IMR-90 (cell line): ENCODE measurements at regions not wholly inside any gene's neighbourhood (a gene's known extent, or its start where the extent isn't known, plus 50 kb on each side); places are given as distances from the start of the nearest gene placed in this dataset.

Experiments used
- ATAC-seq: fragments of 200-7000 bp; cut with Tn5 transposase; 2 replicates; pipeline ENCODE4 v1.9.1; 2020; ENCODE audit warnings: low read depth, mild to moderate bottlenecking, moderate library complexity
- BruUV-seq: library from RNA; stranded (reverse); fragments of 400-500 nt; replicated peaks from 2 replicates; lab custom pipeline; 2021; lab: Mats Ljungman, UMichigan
- CTCF ChIA-PET: fragments of 300-600 bp; formaldehyde crosslinking; extraction: SDS; loops from one replicate; lab custom pipeline; 2021; ENCODE audit warnings: antibody characterized with exemption; lab: Yijun Ruan, JAX
- POLR2A ChIA-PET: fragments of 300-600 bp; sonication (Branson Sonifier 250); formaldehyde crosslinking; loops from one replicate; lab custom pipeline; 2022; ENCODE audit warnings: antibody characterized with exemption; ENCODE audit not compliant: unreplicated experiment; lab: Charles Lee
- DNase-seq: peaks from one replicate; pipeline ENCODE4 v3.0.0; 2013
- H2AFZ ChIP-seq: replicated peaks from 2 replicates; pipeline ENCODE3; 2013; ENCODE audit warnings: low read length, mild to moderate bottlenecking; ENCODE audit not compliant: poor library complexity
- H2AK5ac ChIP-seq: 2 replicates; pipeline ENCODE4 v1.6.1; 2013; ENCODE audit warnings: low read depth, low read length, inconsistent platforms
- H2AK9ac ChIP-seq: replicated peaks from 2 replicates; pipeline ENCODE3; 2013; ENCODE audit warnings: mild to moderate bottlenecking, low read depth, low read length, moderate library complexity; ENCODE audit not compliant: poor library complexity
- H2BK120ac ChIP-seq: 2 replicates; pipeline ENCODE4 v1.6.1; 2013; ENCODE audit warnings: low read depth, low read length, inconsistent platforms
- H2BK15ac ChIP-seq: 3 replicates; pipeline ENCODE4 v1.6.1; 2013; ENCODE audit warnings: low read depth, low read length, inconsistent platforms
- H2BK20ac ChIP-seq: 2 replicates; pipeline ENCODE4 v1.6.1; 2013; ENCODE audit warnings: low read depth, mild to moderate bottlenecking, inconsistent platforms, low read length, moderate library complexity
- H2BK5ac ChIP-seq: 2 replicates; pipeline ENCODE4 v1.6.1; 2013; ENCODE audit warnings: mild to moderate bottlenecking, low read depth, low read length, inconsistent platforms; ENCODE audit not compliant: poor library complexity, severe bottlenecking
- H3K14ac ChIP-seq: replicated peaks from 2 replicates; pipeline ENCODE4 v1.6.1; 2013; ENCODE audit warnings: low read depth, low read length, inconsistent platforms
- H3K18ac ChIP-seq: 2 replicates; pipeline ENCODE4 v1.6.1; 2013; ENCODE audit warnings: low read depth, low read length, control low read depth
- H3K23ac ChIP-seq: 2 replicates; pipeline ENCODE4 v1.6.1; 2013; ENCODE audit warnings: low read depth, low read length, inconsistent platforms
- H3K27ac ChIP-seq: 2 replicates; pipeline ENCODE4 v1.5.1; 2013; ENCODE audit warnings: mild to moderate bottlenecking, control low read depth, low read length; ENCODE audit not compliant: insufficient read depth
- H3K27me3 ChIP-seq: 2 replicates; pipeline ENCODE4 v1.6.1; 2013; ENCODE audit warnings: low read length; ENCODE audit not compliant: control insufficient read depth, insufficient read depth
- H3K36me3 ChIP-seq: 2 replicates; pipeline ENCODE4 v1.6.1; 2013; ENCODE audit warnings: low read length, mixed read lengths; ENCODE audit not compliant: control insufficient read depth, insufficient read depth
- H3K4ac ChIP-seq: 2 replicates; pipeline ENCODE4 v1.6.1; 2013; ENCODE audit warnings: low read depth, low read length, inconsistent platforms
- H3K4me1 ChIP-seq: 2 replicates; pipeline ENCODE4 v1.6.1; 2013; ENCODE audit warnings: low read length, mixed read lengths; ENCODE audit not compliant: control insufficient read depth, insufficient read depth
- H3K4me2 ChIP-seq: 2 replicates; pipeline ENCODE4 v1.6.1; 2013; ENCODE audit warnings: low read depth, mild to moderate bottlenecking, control low read depth, low read length, moderate library complexity
- H3K4me3 ChIP-seq: 2 replicates; pipeline ENCODE4 v1.5.1; 2013; ENCODE audit warnings: low read depth, mild to moderate bottlenecking, control low read depth, low read length, moderate library complexity; ENCODE audit not compliant: insufficient read depth
- H3K56ac ChIP-seq: 2 replicates; pipeline ENCODE4 v1.6.1; 2013; ENCODE audit warnings: low read length, inconsistent platforms; ENCODE audit not compliant: insufficient read depth; ENCODE audit errors: extremely low read depth
- H3K79me1 ChIP-seq, 2 experiments: 2 replicates each; pipeline ENCODE4 v1.6.1; 2013; ENCODE audit warnings: low read length in 2 of 2, inconsistent platforms in 1 of 2, low read depth in 1 of 2
- H3K9ac ChIP-seq: 2 replicates; pipeline ENCODE4 v1.6.1; 2013; ENCODE audit warnings: low read depth, low read length, control low read depth
- H3K9me1 ChIP-seq: 2 replicates; pipeline ENCODE4 v1.6.1; 2013; ENCODE audit warnings: low read length, inconsistent platforms; ENCODE audit not compliant: insufficient read depth
- H3K9me3 ChIP-seq: 2 replicates; pipeline ENCODE4 v1.6.1; 2013; ENCODE audit warnings: low read length; ENCODE audit not compliant: control insufficient read depth, insufficient read depth
- H4K20me1 ChIP-seq: 2 replicates; pipeline ENCODE4 v1.6.1; 2013; ENCODE audit warnings: low read length, inconsistent platforms; ENCODE audit not compliant: insufficient read depth
- H4K5ac ChIP-seq: 2 replicates; pipeline ENCODE4 v1.6.1; 2013; ENCODE audit warnings: mild to moderate bottlenecking, low read depth, low read length, control low read depth
- H4K8ac ChIP-seq, 2 experiments: 2 replicates each; pipeline ENCODE4 v1.6.1; 2013; ENCODE audit warnings: low read depth in 2 of 2, low read length in 2 of 2, control low read depth in 1 of 2, inconsistent platforms in 1 of 2
- H4K91ac ChIP-seq: 2 replicates; pipeline ENCODE4 v1.6.1; 2013; ENCODE audit warnings: low read depth, low read length, inconsistent platforms; ENCODE audit not compliant: insufficient read depth
- BHLHE40 ChIP-seq: fragments of 150-350 bp; IDR thresholded peaks from 2 replicates; pipeline ENCODE4 v1.6.1; 2016; ENCODE audit warnings: mild to moderate bottlenecking, low read depth, low read length
- CEBPB ChIP-seq: IDR thresholded peaks from 2 replicates; pipeline ENCODE4 v1.6.1; 2012; ENCODE audit warnings: low read depth, low read length, improper control_type of control experiment
- CHD1 ChIP-seq: IDR thresholded peaks from 2 replicates; pipeline ENCODE4 v1.6.1; 2012; ENCODE audit warnings: low read depth, low read length, improper control_type of control experiment
- MAFK ChIP-seq: IDR thresholded peaks from 2 replicates; pipeline ENCODE4 v1.6.1; 2012; ENCODE audit warnings: low read depth, low read length, improper control_type of control experiment
- MAZ ChIP-seq: IDR thresholded peaks from 2 replicates; pipeline ENCODE4 v1.6.1; 2012; ENCODE audit warnings: low read depth, mild to moderate bottlenecking, low read length, improper control_type of control experiment, moderate library complexity, borderline replicate concordance
- MXI1 ChIP-seq: IDR thresholded peaks from 2 replicates; pipeline ENCODE4 v1.6.1; 2012; ENCODE audit warnings: low read depth, mild to moderate bottlenecking, low read length, moderate library complexity, borderline replicate concordance
- NFE2L2 ChIP-seq: fragments of 150-350 bp; IDR thresholded peaks from 2 replicates; pipeline ENCODE4 v1.6.1; 2016; ENCODE audit warnings: low read depth, mild to moderate bottlenecking, low read length
- POLR2A ChIP-seq: IDR thresholded peaks from 2 replicates; pipeline ENCODE4 v1.6.1; 2012; ENCODE audit warnings: mild to moderate bottlenecking, low read depth, low read length
- RCOR1 ChIP-seq: IDR thresholded peaks from 2 replicates; pipeline ENCODE4 v1.6.1; 2012; ENCODE audit warnings: mild to moderate bottlenecking, low read length, improper control_type of control experiment; ENCODE audit not compliant: insufficient replicate concordance
- SMC3 ChIP-seq: fragments of 150-350 bp; IDR thresholded peaks from 2 replicates; pipeline ENCODE4 v1.6.1; 2016; ENCODE audit warnings: low read depth, mild to moderate bottlenecking, antibody characterized with exemption, low read length, moderate library complexity
- WGBS, 2 experiments: methylation state at CpG; one replicate each; pipeline versions ENCODE4 v1.1.5 to v1.1.7; 2013; ENCODE audit warnings: missing lambda C conversion rate in 2 of 2; ENCODE audit not compliant: insufficient read length in 1 of 2; ENCODE audit errors: extremely low coverage in 2 of 2; 5-methylcytosine and 5-hydroxymethylcytosine counted together
- dilution Hi-C: fragments of 300-500 bp; cut with HindIII; formaldehyde crosslinking; loops from one replicate; pipeline ENCODE4 v1.14.3; 2018; ENCODE audit warnings: low sequenced_read_pairs; ENCODE audit not compliant: unreplicated experiment
- in situ Hi-C: fragments of 300-500 bp; cut with MboI; formaldehyde crosslinking; loops from 3 replicates; pipeline ENCODE4 v1.14.3; 2019; ENCODE audit warnings: low sequenced_read_pairs, inconsistent platforms, mixed read lengths
- intact Hi-C: fragments of 100-400 bp; cut with micrococcal nuclease; formaldehyde crosslinking; loops from 2 replicates; pipeline ENCODE4 v1.10.0; 2022
- TF ChIP-seq, protein P1 (sequence below): conservative IDR thresholded peaks from 2 replicates; pipeline ENCODE4 v1.5.1; 2012; ENCODE audit warnings: mild to moderate bottlenecking, low read depth, low read length, improper control_type of control experiment
- TF ChIP-seq, protein P2 (sequence below): fragments of 150-350 bp; IDR thresholded peaks from 2 replicates; pipeline ENCODE4 v1.6.1; 2016; ENCODE audit warnings: low read depth, mild to moderate bottlenecking, low read length, moderate library complexity, borderline replicate concordance
- TF ChIP-seq, protein P3 (sequence below): fragments of 150-350 bp; IDR thresholded peaks from 2 replicates; pipeline ENCODE4 v1.6.1; 2017; ENCODE audit warnings: mild to moderate bottlenecking, antibody characterized with exemption, low read length, low read depth

DNA sequence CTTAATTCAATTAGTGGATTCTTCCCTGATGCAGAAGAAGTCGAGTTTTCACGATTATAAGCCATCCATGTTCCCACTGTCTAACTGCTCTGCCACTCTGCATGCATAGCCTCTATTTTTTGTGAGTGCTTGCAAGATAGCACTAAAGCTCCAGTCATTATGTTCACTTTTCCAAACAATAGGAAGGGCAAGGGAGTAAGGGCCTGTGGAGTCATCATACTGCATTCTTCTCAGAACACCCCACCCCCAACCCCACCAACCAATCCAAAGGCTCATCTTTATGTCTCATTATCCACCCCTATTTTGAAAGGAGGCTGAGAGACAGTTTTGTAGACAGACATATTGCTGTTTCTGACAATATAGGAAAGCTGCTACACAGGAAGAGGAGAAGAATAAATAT is 471.7 kb upstream of the ADGRL2 start:
- dilution Hi-C loops = no loop called here
- no CpG with 5 or more reads among the region's 2 CpGs for WGBS, 2 experiments

More for the DNA sequence above, 471.7 kb upstream of the ADGRL2 start:
- no peak overlapping the region for H3K56ac ChIP-seq
- no peaks in the 10 kb centered on the region for H3K4me1 ChIP-seq
- H4K8ac ChIP-seq = no peak overlapping the region
- DNase-seq = no peak
- intact Hi-C loops (no loop called here), in situ Hi-C loops (no loop called here)
- no peak overlapping the region for H2AK5ac ChIP-seq
- ChIA-PET POLR2A (no interaction called here), CTCF (interaction anchor here (0.6 kb wide), 1 partner anchor 96 kb away, joined by 4 read pairs; no protein-coding TSS in a partner anchor)
- no peak overlapping the region for H4K91ac ChIP-seq
- H3K36me3 ChIP-seq = no peaks in the 10 kb centered on the region
- H4K5ac ChIP-seq = no peak overlapping the region
- no peak overlapping the region for H3K18ac ChIP-seq
- no peak overlapping the region for H3K27ac ChIP-seq
- H3K4me2 ChIP-seq = no peak overlapping the region
- no peak overlapping the region for H2AK9ac ChIP-seq
- no peaks in the 10 kb centered on the region for H3K9me1 ChIP-seq
- no peak overlapping the region for H3K4me3 ChIP-seq
- H3K27me3 ChIP-seq = no peaks in the 10 kb centered on the region
- TF ChIP-seq RCOR1 = no peak
- TF ChIP-seq, protein P1, sequence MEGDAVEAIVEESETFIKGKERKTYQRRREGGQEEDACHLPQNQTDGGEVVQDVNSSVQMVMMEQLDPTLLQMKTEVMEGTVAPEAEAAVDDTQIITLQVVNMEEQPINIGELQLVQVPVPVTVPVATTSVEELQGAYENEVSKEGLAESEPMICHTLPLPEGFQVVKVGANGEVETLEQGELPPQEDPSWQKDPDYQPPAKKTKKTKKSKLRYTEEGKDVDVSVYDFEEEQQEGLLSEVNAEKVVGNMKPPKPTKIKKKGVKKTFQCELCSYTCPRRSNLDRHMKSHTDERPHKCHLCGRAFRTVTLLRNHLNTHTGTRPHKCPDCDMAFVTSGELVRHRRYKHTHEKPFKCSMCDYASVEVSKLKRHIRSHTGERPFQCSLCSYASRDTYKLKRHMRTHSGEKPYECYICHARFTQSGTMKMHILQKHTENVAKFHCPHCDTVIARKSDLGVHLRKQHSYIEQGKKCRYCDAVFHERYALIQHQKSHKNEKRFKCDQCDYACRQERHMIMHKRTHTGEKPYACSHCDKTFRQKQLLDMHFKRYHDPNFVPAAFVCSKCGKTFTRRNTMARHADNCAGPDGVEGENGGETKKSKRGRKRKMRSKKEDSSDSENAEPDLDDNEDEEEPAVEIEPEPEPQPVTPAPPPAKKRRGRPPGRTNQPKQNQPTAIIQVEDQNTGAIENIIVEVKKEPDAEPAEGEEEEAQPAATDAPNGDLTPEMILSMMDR = no peak
- TF ChIP-seq CHD1 = no peak
- TF ChIP-seq NFE2L2 = no peak
- TF ChIP-seq, protein P2, sequence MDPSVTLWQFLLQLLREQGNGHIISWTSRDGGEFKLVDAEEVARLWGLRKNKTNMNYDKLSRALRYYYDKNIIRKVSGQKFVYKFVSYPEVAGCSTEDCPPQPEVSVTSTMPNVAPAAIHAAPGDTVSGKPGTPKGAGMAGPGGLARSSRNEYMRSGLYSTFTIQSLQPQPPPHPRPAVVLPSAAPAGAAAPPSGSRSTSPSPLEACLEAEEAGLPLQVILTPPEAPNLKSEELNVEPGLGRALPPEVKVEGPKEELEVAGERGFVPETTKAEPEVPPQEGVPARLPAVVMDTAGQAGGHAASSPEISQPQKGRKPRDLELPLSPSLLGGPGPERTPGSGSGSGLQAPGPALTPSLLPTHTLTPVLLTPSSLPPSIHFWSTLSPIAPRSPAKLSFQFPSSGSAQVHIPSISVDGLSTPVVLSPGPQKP = no peak
- no peak for TF ChIP-seq MAFK
- TF ChIP-seq CEBPB = no peak
- no peak for TF ChIP-seq MAZ
- no peak for TF ChIP-seq SMC3
- no peak for TF ChIP-seq BHLHE40
- TF ChIP-seq POLR2A = no peak
- no peak for TF ChIP-seq MXI1
- TF ChIP-seq, protein P3, sequence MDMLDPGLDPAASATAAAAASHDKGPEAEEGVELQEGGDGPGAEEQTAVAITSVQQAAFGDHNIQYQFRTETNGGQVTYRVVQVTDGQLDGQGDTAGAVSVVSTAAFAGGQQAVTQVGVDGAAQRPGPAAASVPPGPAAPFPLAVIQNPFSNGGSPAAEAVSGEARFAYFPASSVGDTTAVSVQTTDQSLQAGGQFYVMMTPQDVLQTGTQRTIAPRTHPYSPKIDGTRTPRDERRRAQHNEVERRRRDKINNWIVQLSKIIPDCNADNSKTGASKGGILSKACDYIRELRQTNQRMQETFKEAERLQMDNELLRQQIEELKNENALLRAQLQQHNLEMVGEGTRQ = no peak
- H2BK20ac ChIP-seq = no peak overlapping the region
- H3K9ac ChIP-seq = no peak overlapping the region
- no peak overlapping the region for H2BK5ac ChIP-seq
- H4K20me1 ChIP-seq = no peaks in the 10 kb centered on the region
- H3K9me3 ChIP-seq = no peaks in the 10 kb centered on the region
- no peak overlapping the region for H2BK15ac ChIP-seq
- H2BK120ac ChIP-seq = no peak overlapping the region
- H3K79me1 ChIP-seq = no peaks in the 10 kb centered on the region
- no peak for ATAC-seq
- no TSS peak for BruUV-seq
- no peak overlapping the region for H2AFZ ChIP-seq
- H3K14ac ChIP-seq = no peak overlapping the region
- no peak overlapping the region for H3K4ac ChIP-seq
- no peak overlapping the region for H3K23ac ChIP-seq
